Activated CD4-positive, alpha-beta T cell treated with anti-CD3 and anti-CD28 coated beads, Interleukin-10, Interleukin-2, amounts not matched to agents 100 ng/mL and 50 ng/mL, durations not matched to agents 16 hours and 8 hours (primary cell): ENCODE measurements at regions not wholly inside any gene's neighbourhood (a gene's known extent, or its start where the extent isn't known, plus 50 kb on each side); places are given as distances from the start of the nearest gene placed in this dataset.
"Not testable (repeated sequence)": the region's sequence is repeated elsewhere in the genome, so short reads cannot be mapped to it uniquely, and the experiment has no call there.

Source experiments
- DNase-seq: peaks from one replicate; pipeline ENCODE4 v3.0.0-alpha.2; 2020

DNA sequence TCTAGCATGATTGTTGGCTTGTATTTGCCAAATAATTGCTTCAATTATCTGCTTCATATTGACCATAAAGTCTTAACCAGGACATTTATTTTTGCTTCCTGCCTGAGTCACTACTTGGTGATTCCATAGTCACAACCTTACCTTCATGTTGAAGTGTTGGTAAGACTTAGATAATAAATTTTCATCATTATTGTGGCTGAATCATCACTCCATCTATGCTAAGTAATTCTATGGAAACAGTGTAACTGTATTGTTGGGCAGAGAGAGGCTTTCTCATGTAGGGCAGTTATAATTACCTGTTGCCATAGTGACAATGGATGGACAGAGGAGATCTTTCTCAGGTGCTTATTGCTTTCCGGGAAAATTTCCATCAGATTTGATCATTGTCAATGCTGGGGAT is 330.7 kb upstream of the LRRC3B start:
- no peak for DNase-seq

DNA sequence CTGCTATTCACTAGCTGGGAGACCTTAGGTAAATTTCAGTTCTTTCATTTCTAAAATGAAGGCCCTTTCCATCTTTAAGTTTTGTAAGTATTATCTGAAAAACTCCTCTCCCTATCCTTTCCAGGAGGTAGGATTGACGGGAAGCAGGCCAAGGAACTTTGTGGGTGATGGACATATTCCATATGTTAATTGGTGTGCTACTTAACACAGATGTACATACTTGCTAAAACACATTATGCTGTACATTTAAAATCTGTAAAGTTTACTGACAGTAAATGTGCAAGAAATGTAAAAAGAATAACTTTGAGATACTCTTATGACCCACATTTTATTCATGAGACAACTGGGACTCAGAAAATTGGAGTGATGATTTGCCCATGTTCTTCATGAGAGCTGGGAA is 329.8 kb upstream of the LRRC3B start:
- no peak for DNase-seq

GRCh38 chr3:26293329-26293844 is 329.2 kb upstream of the LRRC3B start:
- no peak for DNase-seq

- DNase-seq = no peak
Observed at GRCh38 chr3:26307192-26307591, 315.4 kb upstream of the LRRC3B start.

- no peak for DNase-seq
Observed at GRCh38 chr3:26307787-26308186, 314.8 kb upstream of the LRRC3B start.

- no peak for DNase-seq
Observed at GRCh38 chr3:26308454-26308853, 314.1 kb upstream of the LRRC3B start.

- not testable (repeated sequence) for DNase-seq
Observed at GRCh38 chr3:26309536-26309935, 313.0 kb upstream of the LRRC3B start.

DNA sequence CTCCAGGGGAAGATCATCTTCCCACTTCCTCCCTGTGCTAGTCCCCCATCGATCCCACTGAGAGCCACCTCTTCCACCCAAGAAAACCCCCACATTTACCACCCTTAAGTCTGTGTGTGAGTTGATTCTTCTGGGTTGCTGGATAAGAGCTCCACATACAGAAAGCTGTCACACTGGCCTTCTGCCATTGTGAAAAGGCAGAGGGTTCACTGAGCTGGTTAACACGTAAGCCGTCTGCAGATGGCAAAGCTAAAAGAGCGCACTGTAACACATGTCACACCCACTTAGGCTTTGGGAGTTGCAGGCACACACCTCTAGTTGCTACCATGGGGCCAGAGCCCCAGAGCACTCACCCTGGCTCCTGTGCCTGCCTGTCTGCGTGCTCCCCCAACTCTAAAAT is 309.8 kb upstream of the LRRC3B start:
- DNase-seq = no peak

- DNase-seq = no peak
Observed at GRCh38 chr3:26316472-26316871, 306.1 kb upstream of the LRRC3B start.

- DNase-seq = not testable (repeated sequence)
Observed at GRCh38 chr3:26323741-26324140, 298.8 kb upstream of the LRRC3B start.

GRCh38 chr3:26340001-26340400 is 282.6 kb upstream of the LRRC3B start:
- no peak for DNase-seq

DNA sequence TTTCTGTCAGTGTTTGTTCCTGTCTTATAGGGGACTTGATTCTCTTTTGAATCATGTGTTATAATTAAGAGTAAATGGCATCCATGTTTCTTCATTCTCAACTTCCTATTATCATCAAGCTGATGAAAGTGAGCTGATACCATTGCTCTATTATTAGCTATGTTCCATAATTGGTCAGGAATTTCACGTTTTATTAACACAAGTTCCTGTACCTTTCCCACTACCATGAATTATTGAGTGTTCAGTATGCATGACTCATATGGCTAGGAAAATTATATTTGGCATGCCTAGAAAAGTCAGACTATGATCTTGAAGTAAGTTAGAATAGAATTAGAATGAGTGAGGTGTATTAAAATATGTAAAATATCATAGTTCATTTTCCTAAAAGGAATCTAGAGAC is 278.9 kb upstream of the LRRC3B start:
- no peak for DNase-seq

- DNase-seq = no peak
Observed at GRCh38 chr3:26345613-26346012, 277.0 kb upstream of the LRRC3B start.

DNA sequence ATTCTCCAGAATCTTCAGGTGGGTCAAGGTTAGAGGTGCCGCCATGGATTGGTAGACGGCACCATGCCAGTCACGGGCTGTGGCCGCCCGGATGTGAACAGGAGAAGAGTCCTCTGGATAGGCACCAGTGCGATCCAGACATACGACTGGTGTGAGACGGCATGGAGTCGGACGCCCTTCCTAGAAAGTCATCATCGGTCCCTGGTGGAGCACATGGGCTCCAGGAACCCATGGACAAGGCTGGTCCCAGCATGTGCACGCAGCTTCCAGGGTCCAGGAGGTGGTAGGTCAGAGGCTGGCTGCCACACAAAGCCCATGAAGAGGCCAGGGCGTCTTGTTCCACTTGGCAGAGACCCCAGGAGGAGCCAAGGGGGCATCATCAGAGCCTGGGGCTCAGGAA is 276.1 kb upstream of the LRRC3B start:
- DNase-seq = no peak

DNA sequence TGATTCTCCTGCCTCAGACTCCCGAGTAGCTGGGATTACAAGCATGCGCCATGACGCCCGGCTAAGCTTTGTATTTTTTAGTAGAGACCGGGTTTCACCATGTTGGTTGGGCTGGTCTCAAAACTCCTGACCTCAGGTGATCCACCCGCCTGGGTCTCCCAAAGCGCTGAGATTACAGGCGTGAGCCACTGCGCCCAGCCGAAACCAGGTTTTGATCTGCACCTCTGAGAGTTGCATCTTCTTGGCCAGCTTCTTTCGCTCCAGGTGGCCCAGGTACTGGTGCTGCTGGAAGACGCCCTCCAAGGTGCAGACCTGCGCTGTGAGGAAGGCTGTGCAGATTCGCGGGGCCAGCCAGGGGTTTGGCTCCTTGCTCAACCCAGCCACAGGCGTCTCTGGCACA is 275.4 kb upstream of the LRRC3B start:
- DNase-seq = no peak

GRCh38 chr3:26350853-26351252 is 271.7 kb upstream of the LRRC3B start:
- DNase-seq = no peak

GRCh38 chr3:26353097-26353496 is 269.5 kb upstream of the LRRC3B start:
- DNase-seq = no peak

DNA sequence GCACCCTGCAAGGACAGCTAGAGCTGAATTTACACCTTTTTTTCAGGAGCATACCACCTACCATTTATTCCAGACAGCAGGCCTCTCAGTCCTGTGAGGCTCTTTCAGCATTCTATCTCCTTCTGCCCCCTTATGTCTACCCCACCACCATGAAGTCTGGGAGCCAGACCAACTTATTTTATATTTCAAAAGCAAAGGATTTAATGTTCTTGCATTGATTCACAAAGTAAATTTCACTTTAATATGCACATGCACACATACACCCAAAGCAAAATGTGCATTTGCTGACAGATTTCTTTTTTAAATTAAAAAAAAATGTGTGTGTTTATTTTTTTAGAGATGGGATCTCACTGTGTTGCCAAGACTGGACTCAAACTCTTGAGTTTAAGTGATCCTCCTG is 264.2 kb upstream of the LRRC3B start:
- no peak for DNase-seq

DNA sequence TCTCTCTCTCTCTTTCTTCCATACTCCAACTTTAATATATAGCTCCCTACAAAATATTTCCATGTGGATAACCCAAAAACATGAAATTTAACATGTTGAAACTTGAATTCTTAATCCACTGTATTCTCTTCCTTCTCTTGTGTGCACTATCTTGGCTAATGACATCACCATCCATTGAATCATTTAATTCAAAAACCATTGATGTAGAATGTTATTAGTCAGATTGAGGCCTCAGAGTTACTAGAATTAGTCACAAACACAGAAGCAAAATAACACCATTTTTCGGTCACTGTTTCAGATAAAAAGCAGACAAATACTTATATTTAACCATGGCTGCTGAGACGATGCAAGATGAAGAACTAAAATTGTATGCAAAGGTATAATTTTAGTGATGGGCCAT is 256.9 kb upstream of the LRRC3B start:
- DNase-seq = peak; percentile 1

GRCh38 chr3:26368312-26368711 is 254.3 kb upstream of the LRRC3B start:
- no peak for DNase-seq

- no peak for DNase-seq
Observed at GRCh38 chr3:26369133-26369532, 253.4 kb upstream of the LRRC3B start.

- no peak for DNase-seq
Observed at GRCh38 chr3:26375843-26376530, 246.6 kb upstream of the LRRC3B start.

DNA sequence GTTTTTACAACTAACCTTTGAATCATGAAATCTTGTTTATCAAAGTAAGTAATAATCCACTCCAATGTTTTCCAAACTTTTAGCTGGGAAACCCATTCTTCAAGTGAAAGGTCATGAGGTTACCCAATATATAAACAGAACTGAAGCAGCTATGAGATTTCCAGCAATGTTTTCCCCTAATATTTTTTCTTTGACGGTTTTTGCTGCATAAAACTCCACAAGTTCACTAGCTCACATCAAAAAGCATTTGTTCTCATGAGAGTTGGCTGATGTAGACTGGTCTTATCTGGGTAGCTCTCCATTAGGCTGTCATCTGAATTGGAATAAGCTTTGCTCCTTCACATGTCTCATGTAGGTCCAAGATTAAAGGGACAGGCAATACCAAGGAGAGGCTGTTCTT is 241.2 kb upstream of the LRRC3B start:
- DNase-seq = no peak

DNA sequence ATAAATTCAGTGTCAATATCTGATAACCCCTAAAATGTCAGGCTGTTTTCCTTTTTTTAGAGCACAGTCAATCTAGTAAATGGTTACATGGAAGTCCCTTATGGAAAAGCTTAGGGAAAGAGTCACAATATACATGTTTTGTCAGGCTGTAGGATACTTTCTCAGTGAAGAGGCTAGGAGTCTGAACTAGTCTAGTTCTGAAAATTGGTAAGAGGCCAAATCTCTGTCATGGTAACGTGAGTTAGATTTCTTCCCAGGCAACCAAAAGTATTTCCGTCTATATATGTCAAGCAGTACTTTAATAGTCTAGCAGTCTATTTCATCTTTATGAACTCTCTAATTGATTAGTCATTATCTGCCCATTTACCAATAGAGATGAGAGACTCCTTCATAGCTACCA is 215.9 kb upstream of the LRRC3B start:
- DNase-seq = no peak

- DNase-seq = no peak
Observed at GRCh38 chr3:26418553-26418952, 204.0 kb upstream of the LRRC3B start.
